ENCODE measurements at regions not wholly inside any gene's neighbourhood (a gene's known extent, or its start where the extent isn't known, plus 50 kb on each side); places are given as distances from the start of the nearest gene placed in this dataset.

DNA sequence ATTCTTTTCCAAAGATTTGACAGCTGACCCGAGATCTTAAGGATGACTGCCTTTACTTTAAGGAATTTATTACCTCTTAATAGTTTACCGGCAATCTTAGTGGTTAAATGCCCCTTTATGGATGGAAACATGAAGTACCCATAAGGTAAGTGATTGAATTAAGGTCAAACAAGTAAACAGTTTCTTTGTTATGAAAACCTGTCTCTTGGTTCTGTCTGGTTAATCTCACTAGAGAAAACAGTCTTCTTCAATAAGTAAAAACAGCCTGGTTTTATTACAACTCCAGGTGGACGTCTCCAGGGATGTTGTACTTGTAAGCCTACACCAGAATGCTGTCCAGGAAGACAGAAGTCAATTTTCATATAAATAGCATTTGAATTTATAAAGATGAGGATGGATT is 161.8 kb upstream of the MTPN start:
- TF ChIP-seq SIN3A (conservative IDR thresholded peaks at IDR 0.05 in 1 of 2, IDR thresholded peaks at IDR 0.05 in 1 of 2; ENCODE audit: low read depth in 1 of 2, low read length in 2 of 2) (no peak), EGR1 (IDR thresholded peaks at IDR 0.05; ENCODE audit: borderline replicate concordance, low read depth, low read length) (no peak), SP1 (IDR thresholded peaks at IDR 0.05; ENCODE audit: low read depth, low read length) (no peak), HDAC2 (IDR thresholded peaks at IDR 0.05; ENCODE audit: borderline replicate concordance in 1 of 2, low read depth in 2 of 2, low read length in 2 of 2) (no peak), CREB1 (IDR thresholded peaks at IDR 0.05) (no peak), POLR2A (IDR thresholded peaks at IDR 0.05; ENCODE audit: control extremely low read depth in 1 of 2, low read depth in 2 of 2, low read length in 2 of 2) (no peak)
- TF ChIP-seq, protein P1, sequence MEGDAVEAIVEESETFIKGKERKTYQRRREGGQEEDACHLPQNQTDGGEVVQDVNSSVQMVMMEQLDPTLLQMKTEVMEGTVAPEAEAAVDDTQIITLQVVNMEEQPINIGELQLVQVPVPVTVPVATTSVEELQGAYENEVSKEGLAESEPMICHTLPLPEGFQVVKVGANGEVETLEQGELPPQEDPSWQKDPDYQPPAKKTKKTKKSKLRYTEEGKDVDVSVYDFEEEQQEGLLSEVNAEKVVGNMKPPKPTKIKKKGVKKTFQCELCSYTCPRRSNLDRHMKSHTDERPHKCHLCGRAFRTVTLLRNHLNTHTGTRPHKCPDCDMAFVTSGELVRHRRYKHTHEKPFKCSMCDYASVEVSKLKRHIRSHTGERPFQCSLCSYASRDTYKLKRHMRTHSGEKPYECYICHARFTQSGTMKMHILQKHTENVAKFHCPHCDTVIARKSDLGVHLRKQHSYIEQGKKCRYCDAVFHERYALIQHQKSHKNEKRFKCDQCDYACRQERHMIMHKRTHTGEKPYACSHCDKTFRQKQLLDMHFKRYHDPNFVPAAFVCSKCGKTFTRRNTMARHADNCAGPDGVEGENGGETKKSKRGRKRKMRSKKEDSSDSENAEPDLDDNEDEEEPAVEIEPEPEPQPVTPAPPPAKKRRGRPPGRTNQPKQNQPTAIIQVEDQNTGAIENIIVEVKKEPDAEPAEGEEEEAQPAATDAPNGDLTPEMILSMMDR (IDR thresholded peaks at IDR 0.05; ENCODE audit: control extremely low read depth in 1 of 3, insufficient read depth in 1 of 3, low read depth in 1 of 3, low read length in 3 of 3) = no peak
